ENCODE measurements at regions not wholly inside any gene's neighbourhood (a gene's known extent, or its start where the extent isn't known, plus 50 kb on each side); places are given as distances from the start of the nearest gene placed in this dataset.
"Not testable (repeated sequence)": the region's sequence is repeated elsewhere in the genome, so short reads cannot be mapped to it uniquely, and the experiment has no call there.

- no peak for DNase-seq (ENCODE audit: low spot score)
Observed at GRCh38 chr2:8107621-8108378, 574.1 kb upstream of the ID2 start.

- no peak for DNase-seq (ENCODE audit: low spot score)
Observed at GRCh38 chr2:8110716-8111115, 571.1 kb upstream of the ID2 start.

- DNase-seq (ENCODE audit: low spot score) = no peak
Observed at GRCh38 chr2:8111193-8111592, 570.7 kb upstream of the ID2 start.

- no peak for DNase-seq (ENCODE audit: low spot score)
Observed at GRCh38 chr2:8115456-8115855, 566.4 kb upstream of the ID2 start.

GRCh38 chr2:8115966-8116365 lies 565.9 kb upstream of the ID2 start:
- no peak for DNase-seq (ENCODE audit: low spot score)

- DNase-seq (ENCODE audit: low spot score) = no peak
Observed at GRCh38 chr2:8116661-8117060, 565.2 kb upstream of the ID2 start.

GRCh38 chr2:8118940-8119781 lies 562.7 kb upstream of the ID2 start:
- DNase-seq (ENCODE audit: low spot score) = no peak

- DNase-seq (ENCODE audit: low spot score) = no peak
Observed at GRCh38 chr2:8119782-8120505, 561.9 kb upstream of the ID2 start.

GRCh38 chr2:8120506-8120860 lies 561.4 kb upstream of the ID2 start:
- no peak for DNase-seq (ENCODE audit: low spot score)

GRCh38 chr2:8121022-8121825 lies 560.6 kb upstream of the ID2 start:
- DNase-seq (ENCODE audit: low spot score) = no peak

GRCh38 chr2:8121826-8122513 lies 559.9 kb upstream of the ID2 start:
- no peak for DNase-seq (ENCODE audit: low spot score)

GRCh38 chr2:8122520-8122919 lies 559.3 kb upstream of the ID2 start:
- DNase-seq (ENCODE audit: low spot score) = no peak

GRCh38 chr2:8123464-8123863 lies 558.4 kb upstream of the ID2 start:
- DNase-seq (ENCODE audit: low spot score) = no peak

- DNase-seq (ENCODE audit: low spot score) = no peak
Observed at GRCh38 chr2:8125741-8126711, 555.8 kb upstream of the ID2 start.

- DNase-seq (ENCODE audit: low spot score) = no peak
Observed at GRCh38 chr2:8126783-8127182, 555.1 kb upstream of the ID2 start.

GRCh38 chr2:8131423-8131822 lies 550.4 kb upstream of the ID2 start:
- DNase-seq (ENCODE audit: low spot score) = not testable (repeated sequence)

GRCh38 chr2:8132351-8132831 lies 549.5 kb upstream of the ID2 start:
- DNase-seq (ENCODE audit: low spot score) = peak; percentile 24

- DNase-seq (ENCODE audit: low spot score) = no peak
Observed at GRCh38 chr2:8132879-8133278, 549.0 kb upstream of the ID2 start.

GRCh38 chr2:8133363-8133762 lies 548.5 kb upstream of the ID2 start:
- DNase-seq (ENCODE audit: low spot score) = no peak

All from SK-N-DZ (cell line).